HG02884 (cell line): ENCODE measurements at regions not wholly inside any gene's neighbourhood (a gene's known extent, or its start where the extent isn't known, plus 50 kb on each side); places are given as distances from the start of the nearest gene placed in this dataset.
A peak's percentile ranks its signal among the peaks of the same experiment; 100 is the strongest.
"Not testable (repeated sequence)": the region's sequence is repeated elsewhere in the genome, so short reads cannot be mapped to it uniquely, and the experiment has no call there.

ENCODE experiments used
- ATAC-seq: cut with Tn5 transposase; IDR thresholded peaks from one replicate; pipeline ENCODE4 v1.9.1; 2021; ENCODE audit warnings: mild to moderate bottlenecking, moderate library complexity; ENCODE audit not compliant: unreplicated experiment

DNA sequence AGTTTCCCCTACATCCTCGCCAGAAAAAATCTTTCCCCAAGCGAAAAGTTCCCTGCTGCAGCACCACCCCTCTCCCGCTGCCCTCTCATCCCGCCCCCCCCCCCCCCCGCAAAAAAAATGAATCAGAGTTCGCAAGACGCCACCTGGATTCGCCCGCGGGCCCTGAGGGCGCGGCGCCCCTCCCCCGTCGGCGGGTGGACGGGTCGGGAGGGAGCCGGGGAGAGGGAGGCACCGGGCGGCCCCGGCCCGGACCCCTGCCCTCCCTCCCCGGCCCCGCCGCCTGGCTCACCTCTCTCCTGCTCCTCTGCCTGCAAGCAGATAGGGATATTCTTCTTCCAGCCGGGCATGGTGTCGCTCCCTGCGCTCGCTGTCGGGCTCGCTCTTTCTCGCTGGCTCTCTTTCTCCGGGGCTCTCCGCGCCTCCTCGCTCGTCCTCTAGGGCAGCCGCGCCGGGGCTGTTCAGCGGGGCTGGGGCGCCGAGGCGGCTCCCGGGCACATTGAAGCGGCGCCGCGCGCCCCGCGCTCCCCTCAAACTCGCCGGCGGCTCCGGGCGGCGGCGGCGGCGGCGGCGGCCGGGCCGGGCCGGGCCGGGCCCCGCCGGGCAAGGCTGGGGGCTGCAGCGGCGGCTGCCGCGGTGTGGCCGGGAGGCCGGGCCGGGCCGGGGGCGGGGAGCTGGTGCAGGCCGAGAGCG, 200.3 kb upstream of the CAND1 start:
- peak; percentile 56 for ATAC-seq

DNA sequence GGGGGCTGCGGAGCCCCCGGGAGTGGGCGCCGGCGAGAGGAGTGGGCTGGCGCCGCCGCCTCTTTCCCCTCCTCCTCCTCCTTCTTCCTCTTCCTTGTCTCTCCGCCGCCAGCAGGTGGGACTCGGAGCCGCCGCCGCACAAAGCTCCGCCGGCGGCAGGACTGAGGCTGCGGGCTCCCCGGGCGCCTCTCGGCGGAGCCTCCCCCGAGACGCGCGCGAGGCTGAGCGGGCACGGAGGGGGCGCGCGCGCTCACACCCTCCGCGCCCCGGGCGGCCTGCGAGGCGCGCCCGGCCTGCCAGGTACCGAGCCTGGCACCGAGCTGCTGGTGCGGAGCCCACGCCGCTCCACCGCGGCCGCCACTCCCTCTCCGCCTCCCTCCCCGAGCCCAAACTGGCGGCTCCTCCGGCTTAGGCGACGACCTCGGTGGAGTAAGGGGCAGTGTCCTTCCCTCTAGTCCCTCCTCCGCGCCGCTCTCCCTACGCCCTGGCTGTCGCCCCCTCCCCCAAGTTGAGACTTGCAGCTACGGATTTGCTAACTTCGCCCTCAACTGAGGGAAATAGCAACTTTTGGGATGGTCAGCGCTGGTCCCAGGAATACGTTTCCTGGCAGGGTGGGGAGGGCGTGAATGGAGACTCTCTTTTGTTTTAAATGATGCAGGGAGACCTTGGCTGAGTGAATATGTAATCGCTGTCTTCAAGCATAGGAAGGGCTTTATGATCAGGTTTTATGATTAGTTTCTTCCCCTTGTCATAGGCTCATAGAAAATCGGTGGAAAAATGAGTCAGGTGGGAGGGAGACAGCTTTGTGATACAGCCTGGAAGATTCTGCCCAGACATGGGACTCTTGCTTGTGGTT, 199.5 kb upstream of the CAND1 start:
- ATAC-seq, result peak; percentile 62

DNA sequence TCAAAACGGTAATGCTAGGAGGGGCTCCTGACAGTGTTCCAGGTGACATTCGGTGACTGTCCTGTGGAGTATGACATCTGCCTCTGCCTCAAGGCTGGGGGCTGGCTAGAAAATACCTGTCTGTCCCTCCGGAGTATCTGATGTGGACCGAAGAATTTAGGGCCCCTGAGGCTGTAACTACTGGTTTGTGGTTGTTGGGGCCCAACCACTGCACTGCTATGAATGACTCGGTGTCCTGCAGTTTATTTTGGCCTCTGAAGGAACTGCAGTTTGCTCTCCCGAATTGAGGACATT, 198.9 kb upstream of the CAND1 start:
- ATAC-seq, result no peak

DNA sequence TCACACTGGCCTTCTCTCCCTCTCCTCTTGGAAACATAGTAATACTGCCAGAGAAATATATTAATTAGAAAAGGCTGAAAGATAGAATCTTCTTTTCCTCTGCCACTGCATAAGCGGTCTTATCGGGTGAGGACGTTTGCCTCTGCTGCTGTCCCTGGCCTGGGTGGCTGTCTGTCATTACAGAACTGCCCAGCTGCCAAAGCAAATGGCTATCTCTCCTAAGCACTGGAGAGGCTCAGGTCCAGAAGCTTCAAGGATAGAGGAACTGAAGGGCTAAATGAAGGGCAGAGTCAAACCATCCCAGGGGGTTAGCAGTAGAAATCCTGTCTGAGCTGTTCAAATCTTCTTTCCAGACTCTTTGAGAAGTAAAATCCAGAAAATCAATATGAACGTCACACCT, 198.6 kb upstream of the CAND1 start:
- ATAC-seq, result no peak

- ATAC-seq, result not testable (repeated sequence)
Observed at GRCh38 chr12:67072281-67072680, 196.9 kb upstream of the CAND1 start.

GRCh38 chr12:67073336-67073735, 195.8 kb upstream of the CAND1 start:
- ATAC-seq, result no peak

DNA sequence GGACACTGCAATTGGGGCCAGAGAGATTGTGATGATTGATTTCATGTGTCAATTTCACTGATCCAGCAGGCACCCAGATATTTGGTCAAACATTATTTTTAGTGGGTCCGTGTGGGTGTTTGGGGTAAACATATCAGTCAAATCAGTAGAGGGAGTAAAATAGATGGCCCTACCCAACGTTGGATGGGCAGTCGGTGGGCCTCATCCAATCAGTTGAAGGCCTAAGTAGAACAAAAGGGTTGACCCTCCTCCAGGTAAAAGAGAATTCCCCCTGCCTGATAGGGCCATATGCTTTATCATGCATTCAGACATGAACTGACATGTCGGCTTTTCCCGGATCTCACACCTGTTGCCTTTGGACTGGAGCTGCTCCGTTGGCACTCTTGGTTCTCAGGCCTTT, 195.1 kb upstream of the CAND1 start:
- no peak for ATAC-seq

- no peak for ATAC-seq
Observed at GRCh38 chr12:67077617-67078016, 191.5 kb upstream of the CAND1 start.

GRCh38 chr12:67078957-67079356, 190.2 kb upstream of the CAND1 start:
- no peak for ATAC-seq

- no peak for ATAC-seq
Observed at GRCh38 chr12:67080637-67081036, 188.5 kb upstream of the CAND1 start.

DNA sequence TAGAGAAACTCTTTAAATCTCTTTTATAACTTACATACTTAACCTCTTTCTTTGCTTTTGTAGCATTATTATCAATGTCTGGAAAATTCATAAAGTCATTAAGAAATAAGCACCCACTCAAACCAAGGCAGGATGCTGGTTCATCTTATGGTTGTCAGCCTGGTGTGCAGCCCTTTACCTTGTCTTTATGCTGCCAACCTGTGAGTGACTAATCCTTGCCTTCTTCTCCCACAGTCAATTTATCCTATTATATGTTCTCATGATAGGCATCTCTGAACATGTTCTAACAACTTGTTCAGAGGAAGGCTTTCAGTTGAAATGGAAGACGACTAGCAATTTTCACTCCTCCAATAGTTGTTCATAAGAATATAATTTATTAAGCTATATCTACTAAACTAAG, 186.9 kb upstream of the CAND1 start:
- ATAC-seq, result no peak

- ATAC-seq, result no peak
Observed at GRCh38 chr12:67085699-67086098, 183.5 kb upstream of the CAND1 start.

DNA sequence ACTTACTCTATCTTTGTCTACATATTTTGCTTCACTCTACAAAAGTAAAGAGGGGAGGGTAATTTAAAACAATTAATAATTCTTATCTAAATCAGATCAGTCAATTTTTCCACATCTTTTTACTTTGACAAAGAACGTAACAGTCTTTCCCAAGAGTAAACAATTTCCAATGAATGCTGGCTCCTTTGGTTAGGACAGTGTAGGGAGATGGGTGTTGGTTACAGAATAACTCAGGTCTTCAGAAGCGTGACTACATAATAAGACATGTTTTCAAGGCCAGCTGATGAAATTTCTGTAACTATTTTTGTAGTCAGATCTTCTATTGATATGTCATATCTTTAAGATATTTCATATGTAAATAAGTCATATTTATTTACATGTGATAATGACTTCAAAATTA, 183.0 kb upstream of the CAND1 start:
- ATAC-seq, result no peak

- ATAC-seq, result no peak
Observed at GRCh38 chr12:67088401-67089118, 180.6 kb upstream of the CAND1 start.

- ATAC-seq, result no peak
Observed at GRCh38 chr12:67091204-67091603, 178.0 kb upstream of the CAND1 start.

DNA sequence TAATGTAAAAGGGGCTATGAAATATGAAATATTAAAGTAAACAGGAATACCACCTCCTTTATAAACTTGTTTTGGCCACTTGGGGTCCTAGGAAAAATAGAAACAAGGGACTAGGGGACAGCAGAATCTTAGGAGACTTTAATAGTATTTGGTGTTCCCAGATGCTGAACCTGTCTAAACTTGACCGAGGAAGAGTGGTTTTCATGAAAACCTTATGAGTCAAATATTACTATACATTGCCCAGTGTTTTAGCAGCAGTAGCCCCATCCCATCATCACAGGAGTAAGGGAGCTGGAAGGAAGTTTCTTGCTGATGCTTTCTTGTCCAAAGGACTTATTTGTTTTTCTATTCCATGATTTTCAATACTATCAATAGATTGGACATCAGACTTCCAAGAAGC, 177.5 kb upstream of the CAND1 start:
- ATAC-seq, result no peak

DNA sequence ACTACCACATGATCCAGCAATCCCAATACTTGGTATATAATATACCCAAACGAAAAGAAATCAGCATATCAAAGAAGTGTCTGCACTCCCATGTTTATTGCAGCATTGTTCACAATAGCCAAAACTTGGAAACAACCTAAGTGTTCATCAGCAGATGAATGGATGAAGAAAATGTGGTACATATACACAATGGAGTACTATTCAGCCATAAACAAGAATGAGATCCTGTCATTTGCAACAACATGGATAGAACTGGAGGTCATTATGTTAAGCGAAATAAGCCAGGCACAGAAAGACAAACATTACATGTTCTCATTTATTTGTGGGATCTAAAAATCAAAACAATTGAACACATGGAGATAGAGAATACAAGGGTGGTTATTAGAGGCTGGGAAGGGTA, 176.2 kb upstream of the CAND1 start:
- ATAC-seq, result not testable (repeated sequence)

DNA sequence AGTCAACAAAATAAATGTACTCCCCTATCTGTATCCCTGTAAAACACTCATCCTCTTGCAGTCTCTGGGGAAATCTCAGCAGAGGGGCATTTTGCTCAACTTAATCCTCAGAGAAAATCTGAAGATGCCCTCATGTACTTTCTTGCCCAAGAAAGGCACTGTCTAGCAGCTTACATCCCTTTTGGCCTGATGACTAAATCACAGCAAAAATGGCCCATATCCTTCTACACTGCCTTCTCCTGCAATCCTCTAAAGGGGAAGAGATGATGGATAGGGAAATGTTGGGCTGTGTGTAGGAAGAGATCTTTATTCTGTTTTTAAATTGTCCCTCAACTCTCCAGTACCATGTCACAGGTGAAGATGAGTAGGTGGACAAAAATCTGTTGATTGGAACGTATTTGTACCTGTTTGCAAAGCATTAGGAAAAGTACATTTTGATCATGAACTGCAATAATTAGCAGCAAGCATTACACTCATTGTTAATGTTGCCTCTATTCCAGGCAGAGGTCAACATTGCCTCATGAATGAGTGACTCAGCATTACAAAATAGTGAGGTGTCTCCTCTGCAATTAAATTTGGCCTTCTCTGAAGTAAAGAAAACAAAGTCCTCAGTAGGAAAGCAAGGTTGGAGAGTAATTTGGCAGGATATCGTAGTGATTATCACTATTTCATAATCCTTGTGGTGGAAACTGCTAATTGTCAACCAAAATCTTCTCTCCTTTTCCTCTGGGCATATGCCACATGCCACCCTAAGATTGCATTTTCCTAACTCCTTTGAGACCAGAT, 172.4 kb upstream of the CAND1 start:
- ATAC-seq, result no peak

DNA sequence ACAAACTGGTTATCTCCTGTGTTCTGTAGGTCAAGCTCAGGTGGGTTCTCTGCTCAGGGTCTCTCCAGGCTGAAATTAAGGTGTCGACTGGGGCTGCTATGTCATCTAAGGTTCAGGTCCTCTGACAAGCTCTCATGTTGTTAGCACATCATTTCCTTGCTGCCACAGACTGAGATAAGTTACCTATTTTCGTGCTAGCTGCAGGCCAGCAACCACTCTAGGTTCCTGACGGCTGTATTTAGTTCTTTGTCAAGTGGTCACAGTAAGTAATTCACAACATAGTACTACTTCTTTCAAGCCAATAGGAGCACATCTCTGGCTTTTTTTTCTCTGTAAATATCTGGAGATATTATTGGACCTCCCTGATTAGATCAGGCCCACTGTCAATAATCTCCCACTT, 169.3 kb upstream of the CAND1 start:
- ATAC-seq, result no peak

- ATAC-seq, result no peak
Observed at GRCh38 chr12:67103521-67103920, 165.6 kb upstream of the CAND1 start.

DNA sequence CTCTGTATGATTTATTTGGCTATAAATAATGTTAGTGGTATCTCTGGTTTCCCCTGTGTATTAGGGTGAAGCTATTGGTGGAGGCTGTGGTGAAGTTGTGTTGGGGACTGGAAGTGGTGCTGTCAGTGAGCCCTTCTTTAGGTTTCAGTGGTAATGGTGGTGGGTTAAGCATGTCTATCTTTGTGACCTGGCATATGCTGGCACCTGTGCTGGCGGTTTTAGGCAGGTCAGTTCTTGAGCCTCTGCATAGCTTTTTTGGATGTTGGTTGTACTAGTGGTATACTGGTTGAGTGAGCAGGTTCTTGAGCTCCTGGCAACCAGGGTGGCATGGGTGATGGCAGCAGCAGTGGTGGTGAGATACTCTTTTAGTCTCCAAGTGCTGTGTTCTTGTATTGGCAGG, 161.9 kb upstream of the CAND1 start:
- no peak for ATAC-seq
